ENCODE measurements at regions not wholly inside any gene's neighbourhood (a gene's known extent, or its start where the extent isn't known, plus 50 kb on each side); places are given as distances from the start of the nearest gene placed in this dataset.

- no peak overlapping the region for H3K4me2 ChIP-seq (ENCODE audit: low read length)
- no peak overlapping the region for H3K27ac ChIP-seq (ENCODE audit: low read depth, low read length, poor library complexity, severe bottlenecking)
Measured at GRCh38 chr7:124459101-124460055, 306.2 kb downstream of the GPR37 start.

GRCh38 chr7:124457841-124458240 lies 307.8 kb downstream of the GPR37 start:
- H2AFZ ChIP-seq (ENCODE audit: low read length) = no peak overlapping the region
- H3K27ac ChIP-seq (ENCODE audit: low read depth, low read length, poor library complexity, severe bottlenecking) = no peak overlapping the region
- H3K9ac ChIP-seq (ENCODE audit: low read length) = no peak overlapping the region
- TF ChIP-seq CTCF (IDR thresholded peaks at IDR 0.05; ENCODE audit: low read length) (no peak), EZH2 (IDR thresholded peaks at IDR 0.05; ENCODE audit: borderline replicate concordance, low read length) (no peak)
- H3K79me2 ChIP-seq (ENCODE audit: insufficient read depth, low read length) = no peaks in the 10 kb centered on the region
- H3K4me2 ChIP-seq (ENCODE audit: low read length) = no peak overlapping the region
- no peaks in the 10 kb centered on the region for H3K27me3 ChIP-seq (ENCODE audit: insufficient read depth, low read length)
- no peaks in the 10 kb centered on the region for H3K36me3 ChIP-seq (ENCODE audit: insufficient read depth, low read length)
- H3K4me3 ChIP-seq (ENCODE audit: low read depth, low read length, poor library complexity, severe bottlenecking) = no peak overlapping the region
- H3K9me3 ChIP-seq (ENCODE audit: low read length) = no peaks in the 10 kb centered on the region
- no peaks in the 10 kb centered on the region for H4K20me1 ChIP-seq (ENCODE audit: insufficient read depth, low read length)
- no peaks in the 10 kb centered on the region for H3F3A ChIP-seq (ENCODE audit: insufficient read depth, low read length)
- no peaks in the 10 kb centered on the region for H3K9me2 ChIP-seq (ENCODE audit: low read depth, low read length)
- no peaks in the 10 kb centered on the region for H3K4me1 ChIP-seq (ENCODE audit: insufficient read depth, low read length, severe bottlenecking)

More at GRCh38 chr7:124459101-124460055, 306.2 kb downstream of the GPR37 start:
- H3K9me2 ChIP-seq (ENCODE audit: low read depth, low read length) = no peaks in the 10 kb centered on the region
- H3K4me3 ChIP-seq (ENCODE audit: low read depth, low read length, poor library complexity, severe bottlenecking) = no peak overlapping the region
- H4K20me1 ChIP-seq (ENCODE audit: insufficient read depth, low read length) = no peaks in the 10 kb centered on the region
- no peak for TF ChIP-seq CTCF (IDR thresholded peaks at IDR 0.05; ENCODE audit: low read length)
- no peak for TF ChIP-seq EZH2 (IDR thresholded peaks at IDR 0.05; ENCODE audit: borderline replicate concordance, low read length)
- no peaks in the 10 kb centered on the region for H3K9me3 ChIP-seq (ENCODE audit: low read length)
- no peak overlapping the region for H3K9ac ChIP-seq (ENCODE audit: low read length)
- no peaks in the 10 kb centered on the region for H3K36me3 ChIP-seq (ENCODE audit: insufficient read depth, low read length)
- no peaks in the 10 kb centered on the region for H3F3A ChIP-seq (ENCODE audit: insufficient read depth, low read length)
- H3K27me3 ChIP-seq (ENCODE audit: insufficient read depth, low read length) = no peaks in the 10 kb centered on the region
- H3K4me1 ChIP-seq (ENCODE audit: insufficient read depth, low read length, severe bottlenecking) = no peaks in the 10 kb centered on the region
- H2AFZ ChIP-seq (ENCODE audit: low read length) = no peak overlapping the region
- no peaks in the 10 kb centered on the region for H3K79me2 ChIP-seq (ENCODE audit: insufficient read depth, low read length)

GRCh38 chr7:124456286-124456685 lies 309.3 kb downstream of the GPR37 start:
- no peaks in the 10 kb centered on the region for H3K9me3 ChIP-seq (ENCODE audit: low read length)
- no peaks in the 10 kb centered on the region for H3K36me3 ChIP-seq (ENCODE audit: insufficient read depth, low read length)
- no peaks in the 10 kb centered on the region for H3K9me2 ChIP-seq (ENCODE audit: low read depth, low read length)
- no peak overlapping the region for H2AFZ ChIP-seq (ENCODE audit: low read length)
- H3F3A ChIP-seq (ENCODE audit: insufficient read depth, low read length) = no peaks in the 10 kb centered on the region
- no peaks in the 10 kb centered on the region for H3K79me2 ChIP-seq (ENCODE audit: insufficient read depth, low read length)
- H3K4me3 ChIP-seq (ENCODE audit: low read depth, low read length, poor library complexity, severe bottlenecking) = no peak overlapping the region
- H3K4me2 ChIP-seq (ENCODE audit: low read length) = no peak overlapping the region
- no peak overlapping the region for H3K9ac ChIP-seq (ENCODE audit: low read length)
- no peak for TF ChIP-seq EZH2 (IDR thresholded peaks at IDR 0.05; ENCODE audit: borderline replicate concordance, low read length)
- TF ChIP-seq CTCF (IDR thresholded peaks at IDR 0.05; ENCODE audit: low read length) = no peak
- H3K4me1 ChIP-seq (ENCODE audit: insufficient read depth, low read length, severe bottlenecking) = no peaks in the 10 kb centered on the region
- no peak overlapping the region for H3K27ac ChIP-seq (ENCODE audit: low read depth, low read length, poor library complexity, severe bottlenecking)
- H3K27me3 ChIP-seq (ENCODE audit: insufficient read depth, low read length) = no peaks in the 10 kb centered on the region
- no peaks in the 10 kb centered on the region for H4K20me1 ChIP-seq (ENCODE audit: insufficient read depth, low read length)

All from OCI-LY1 (cell line).